Right atrium auricular region (tissue), 2 donors: ENCODE measurements at regions not wholly inside any gene's neighbourhood (a gene's known extent, or its start where the extent isn't known, plus 50 kb on each side); places are given as distances from the start of the nearest gene placed in this dataset.

Experiments
- DNase-seq: peaks from one replicate; pipeline ENCODE4 v3.0.0-alpha.2; 2019; ENCODE audit warnings: low spot score
- H3K27ac ChIP-seq, 2 donors: fragments of 200-600 bp; sonication (generic); 1 replicate in 1 of 2; 2 replicates in 1 of 2; pipeline ENCODE4 v1.5.1; 2016 to 2019
- H3K27me3 ChIP-seq, 2 donors: fragments of 200-600 bp; sonication (generic); one replicate each; pipeline versions ENCODE4 v1.5.1 to v1.6.0; 2017 to 2019
- H3K36me3 ChIP-seq: fragments of 200-600 bp; sonication (generic); one replicate; pipeline ENCODE4 v1.5.1; 2016
- H3K4me1 ChIP-seq, 2 donors: fragments of 200-600 bp; sonication (generic); one replicate each; pipeline versions ENCODE4 v1.5.1 to v1.6.0; 2017 to 2019
- H3K4me3 ChIP-seq, 2 donors: fragments of 200-600 bp; sonication (generic); 1 replicate in 1 of 2; 2 replicates in 1 of 2; pipeline ENCODE4 v1.5.1; 2017 to 2019; ENCODE audit warnings: mild to moderate bottlenecking in 1 of 2, moderate library complexity in 1 of 2
- H3K9me3 ChIP-seq, 2 donors: fragments of 200-600 bp; sonication (generic); one replicate each; pipeline ENCODE4 v1.5.1; 2019
- CTCF ChIP-seq, 2 donors: fragments of 200-600 bp; sonication (generic); IDR thresholded peaks; one replicate each; pipeline ENCODE4 v1.5.1; 2019; ENCODE audit warnings: antibody characterized with exemption in 2 of 2

- H3K4me3 ChIP-seq, result no peak overlapping the region
- H3K27ac ChIP-seq, result no peak overlapping the region
- no peaks in the 10 kb centered on the region for H3K27me3 ChIP-seq
- no peak for TF ChIP-seq CTCF (IDR thresholded peaks at IDR 0.05)
- no peaks in the 10 kb centered on the region for H3K4me1 ChIP-seq
- no peaks in the 10 kb centered on the region for H3K36me3 ChIP-seq
- H3K9me3 ChIP-seq, result no peaks in the 10 kb centered on the region
- DNase-seq, result no peak
Observed at GRCh38 chr1:177392336-177392735, 221.6 kb downstream of the BRINP2 start.

- Histone ChIP-seq H3K9me3 (no peaks in the 10 kb centered on the region), H3K27me3 (no peaks in the 10 kb centered on the region), H3K4me1 (no peaks in the 10 kb centered on the region), H3K4me3 (no peak overlapping the region), H3K27ac (no peak overlapping the region), H3K36me3 (no peaks in the 10 kb centered on the region)
- no peak for DNase-seq
- TF ChIP-seq CTCF (IDR thresholded peaks at IDR 0.05), result no peak
Observed at GRCh38 chr1:177385760-177386698, 215.3 kb downstream of the BRINP2 start.

GRCh38 chr1:177384461-177384860 is 213.7 kb downstream of the BRINP2 start:
- Histone ChIP-seq H3K9me3 (no peaks in the 10 kb centered on the region), H3K36me3 (no peaks in the 10 kb centered on the region), H3K27me3 (no peaks in the 10 kb centered on the region), H3K4me1 (no peaks in the 10 kb centered on the region), H3K27ac (no peak overlapping the region), H3K4me3 (no peak overlapping the region)
- no peak for TF ChIP-seq CTCF (IDR thresholded peaks at IDR 0.05)
- DNase-seq, result no peak

GRCh38 chr1:177383715-177384114 is 213.0 kb downstream of the BRINP2 start:
- DNase-seq, result no peak
- no peak overlapping the region for H3K4me3 ChIP-seq

GRCh38 chr1:177377866-177378265 is 207.1 kb downstream of the BRINP2 start:
- Histone ChIP-seq H3K36me3 (no peaks in the 10 kb centered on the region), H3K9me3 (no peaks in the 10 kb centered on the region), H3K4me1 (no peaks in the 10 kb centered on the region), H3K27ac (no peak overlapping the region), H3K27me3 (no peaks in the 10 kb centered on the region), H3K4me3 (no peak overlapping the region)
- DNase-seq, result no peak
- no peak for TF ChIP-seq CTCF (IDR thresholded peaks at IDR 0.05)

More at GRCh38 chr1:177383715-177384114, 213.0 kb downstream of the BRINP2 start:
- Histone ChIP-seq H3K9me3 (no peaks in the 10 kb centered on the region), H3K27me3 (no peaks in the 10 kb centered on the region), H3K27ac (no peak overlapping the region), H3K36me3 (no peaks in the 10 kb centered on the region), H3K4me1 (no peaks in the 10 kb centered on the region)
- TF ChIP-seq CTCF (IDR thresholded peaks at IDR 0.05), result no peak
